ENCODE measurements at regions not wholly inside any gene's neighbourhood (a gene's known extent, or its start where the extent isn't known, plus 50 kb on each side); places are given as distances from the start of the nearest gene placed in this dataset.

DNA sequence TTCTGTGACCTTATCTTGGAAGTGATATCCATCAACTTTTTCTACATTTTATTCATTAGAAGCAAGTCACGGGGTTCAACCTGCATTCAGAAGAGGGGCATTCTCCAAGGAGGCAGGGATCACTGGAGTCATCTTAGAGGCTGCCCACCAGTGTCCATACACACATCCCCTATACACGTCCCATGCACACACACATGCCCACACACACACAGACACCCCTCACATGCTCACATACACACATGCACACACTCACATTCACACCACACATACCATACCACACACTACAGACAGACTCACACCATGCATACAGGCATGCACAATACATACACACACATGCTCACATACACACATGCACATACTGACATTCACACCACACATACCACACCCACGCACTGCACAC lies 884.7 kb downstream of the TBC1D22A start:
- no peak for DNase-seq (ENCODE audit: low read depth)

DNA sequence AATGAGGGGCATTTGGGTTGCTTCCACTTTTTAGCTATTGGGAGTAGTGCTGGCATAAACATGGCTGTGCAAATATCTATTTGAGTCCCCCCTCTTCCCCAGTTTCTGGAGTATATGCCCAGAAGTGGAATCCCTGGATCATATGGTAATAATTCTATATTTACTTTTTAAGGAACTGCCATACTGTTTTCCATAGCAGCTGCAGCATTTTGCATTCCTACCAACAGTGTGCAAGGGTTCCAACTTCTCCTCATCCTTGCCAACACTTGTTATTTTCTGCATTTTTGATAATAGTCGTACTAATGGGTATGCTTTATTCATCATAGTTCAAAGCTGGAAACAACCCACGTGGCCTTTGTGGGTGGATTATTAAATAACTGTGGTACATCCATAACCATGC lies 883.5 kb downstream of the TBC1D22A start:
- DNase-seq (ENCODE audit: low read depth): no peak

DNA sequence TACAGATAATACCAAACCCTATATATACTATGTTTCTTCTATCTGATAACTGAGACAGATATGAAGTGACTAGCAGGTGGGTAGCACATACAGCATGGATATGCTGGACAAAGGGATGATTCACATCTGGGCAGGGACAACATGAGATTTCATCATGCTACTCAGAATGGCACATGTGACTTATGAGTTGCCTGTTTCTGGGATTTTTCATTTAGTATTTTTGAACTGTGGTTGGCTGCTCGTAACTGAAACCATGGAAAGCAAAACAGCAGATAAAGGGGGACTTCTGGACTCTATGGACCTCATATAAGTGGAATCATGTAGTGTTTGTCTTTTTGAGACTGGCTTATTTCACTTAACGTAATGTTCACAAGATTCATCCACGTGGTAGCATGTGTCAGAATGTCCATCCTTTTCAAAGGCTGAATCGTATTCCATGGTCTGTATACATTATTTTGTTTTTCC lies 883.0 kb downstream of the TBC1D22A start:
- DNase-seq (ENCODE audit: low read depth): peak; percentile 1

DNA sequence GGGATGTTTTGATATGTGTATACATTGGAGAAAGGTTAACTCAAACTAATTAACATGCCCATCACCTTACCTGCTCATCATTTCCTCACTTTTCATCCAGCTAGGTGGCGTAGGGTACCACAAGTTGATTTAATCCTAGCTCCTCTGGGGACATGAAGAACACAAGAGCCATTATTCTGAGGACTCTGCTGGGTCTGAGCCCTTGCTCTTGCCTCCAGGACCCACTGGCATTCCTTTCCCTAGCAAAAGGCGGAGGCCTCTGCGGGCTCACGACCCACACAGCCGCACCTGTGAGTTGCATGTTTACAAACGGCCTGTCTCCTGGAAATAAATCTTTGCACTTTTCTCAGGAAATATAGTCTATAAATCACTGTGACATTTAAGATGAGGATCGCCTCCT lies 871.9 kb downstream of the TBC1D22A start:
- DNase-seq (ENCODE audit: low read depth): no peak

DNA sequence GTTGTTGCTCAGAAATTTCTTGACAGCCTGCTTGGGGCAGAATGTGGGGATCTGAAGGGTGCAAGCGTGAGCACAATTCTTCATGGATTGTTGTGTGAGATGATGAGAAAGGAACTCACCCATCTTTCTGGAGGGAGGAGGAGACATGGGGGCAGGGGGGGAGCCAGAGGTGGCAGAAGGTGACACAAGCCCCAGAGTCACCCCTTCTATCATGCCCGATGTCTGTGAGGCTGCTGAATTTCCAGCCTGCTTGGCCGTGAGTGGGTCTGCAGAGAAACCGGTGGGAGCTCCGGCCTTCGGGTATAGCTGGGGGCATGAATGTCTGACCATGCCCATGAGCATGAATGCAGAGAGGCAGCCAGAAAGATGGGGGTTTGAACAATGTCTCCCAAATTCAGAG lies 870.7 kb downstream of the TBC1D22A start:
- no peak for DNase-seq (ENCODE audit: low read depth)

DNA sequence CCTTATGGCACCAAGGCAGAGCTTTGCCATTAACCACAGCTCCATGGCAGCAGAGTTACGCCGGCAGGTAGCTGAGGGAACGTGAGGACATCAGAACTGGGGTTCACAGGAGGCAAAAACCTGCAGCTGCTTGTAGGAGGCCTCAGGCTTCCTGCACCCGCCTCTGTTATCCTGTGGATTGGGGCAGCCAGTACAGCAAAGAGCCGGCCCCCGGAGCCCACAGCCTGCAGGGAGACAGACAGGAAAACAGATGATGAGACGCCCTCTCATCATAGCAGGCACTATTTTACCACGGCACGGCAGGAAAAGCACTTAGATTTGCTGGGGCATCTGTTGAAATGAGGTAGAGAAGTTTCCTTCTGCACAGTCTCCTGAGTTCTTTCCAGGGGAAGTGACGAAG lies 870.3 kb downstream of the TBC1D22A start:
- DNase-seq (ENCODE audit: low read depth): no peak

DNA sequence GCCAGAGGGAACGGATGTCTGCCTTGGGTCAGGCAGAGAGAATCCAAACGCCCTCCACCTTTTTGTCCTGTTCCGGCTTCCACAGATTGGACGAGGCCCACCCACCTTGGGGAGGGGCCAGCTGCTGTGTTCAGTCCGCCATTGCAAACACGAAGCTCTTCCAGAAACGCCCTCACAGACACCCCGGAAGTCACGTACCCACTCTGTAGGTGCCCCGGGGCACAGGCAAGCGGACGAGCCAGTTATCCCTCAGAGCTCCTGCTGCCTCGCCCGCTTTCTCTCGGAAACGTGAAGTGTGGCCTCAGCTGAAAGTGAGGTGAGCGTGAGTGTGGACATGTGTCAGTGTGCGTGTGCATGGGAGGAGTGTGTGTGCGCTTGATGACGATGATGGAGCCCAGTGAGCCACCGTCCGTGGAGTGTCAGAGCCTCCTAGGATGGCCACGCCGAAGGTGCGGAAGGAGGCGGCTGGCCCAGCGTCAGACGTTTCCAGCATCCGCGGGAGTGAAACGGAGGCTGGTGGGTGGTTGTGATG lies 869.2 kb downstream of the TBC1D22A start:
- no peak for DNase-seq (ENCODE audit: low read depth)

DNA sequence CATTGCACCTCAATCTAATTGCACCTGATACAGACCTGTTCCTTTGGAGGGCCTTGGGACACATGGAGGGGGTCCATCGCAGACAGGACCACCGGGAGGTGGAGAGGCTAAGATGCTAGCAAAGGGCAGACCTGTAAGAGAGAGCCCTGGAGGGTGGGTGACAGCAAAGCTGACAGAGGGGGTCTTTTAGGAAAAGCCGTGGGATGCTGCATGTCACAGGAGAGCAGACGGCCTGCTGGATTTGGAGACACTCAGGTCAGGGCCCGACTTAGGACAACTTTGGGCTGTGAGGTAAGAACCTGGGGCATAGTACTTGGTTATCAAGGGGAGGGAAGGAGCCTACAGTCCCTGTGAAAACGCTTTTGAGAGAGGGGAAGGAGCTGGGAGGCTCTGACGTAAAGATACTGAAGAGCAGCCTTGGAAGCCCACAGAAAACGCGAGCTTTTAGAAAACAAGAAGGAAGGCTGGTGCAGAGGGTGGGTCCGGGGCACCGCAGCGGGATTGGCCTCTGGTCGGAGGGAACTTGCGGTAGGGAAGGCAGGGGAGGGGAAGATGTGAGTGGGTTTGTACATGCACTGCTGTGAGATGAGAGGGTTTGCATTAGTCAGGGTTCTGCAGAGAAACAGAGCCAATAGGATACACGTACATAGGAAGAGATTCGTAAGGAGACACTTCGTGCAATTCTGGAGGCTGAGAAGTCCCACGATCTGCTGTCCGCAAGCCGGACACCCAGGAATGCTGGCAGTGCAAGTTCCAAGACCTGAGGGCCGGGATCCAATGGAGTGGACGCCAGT lies 868.5 kb downstream of the TBC1D22A start:
- no peak for DNase-seq (ENCODE audit: low read depth)

DNA sequence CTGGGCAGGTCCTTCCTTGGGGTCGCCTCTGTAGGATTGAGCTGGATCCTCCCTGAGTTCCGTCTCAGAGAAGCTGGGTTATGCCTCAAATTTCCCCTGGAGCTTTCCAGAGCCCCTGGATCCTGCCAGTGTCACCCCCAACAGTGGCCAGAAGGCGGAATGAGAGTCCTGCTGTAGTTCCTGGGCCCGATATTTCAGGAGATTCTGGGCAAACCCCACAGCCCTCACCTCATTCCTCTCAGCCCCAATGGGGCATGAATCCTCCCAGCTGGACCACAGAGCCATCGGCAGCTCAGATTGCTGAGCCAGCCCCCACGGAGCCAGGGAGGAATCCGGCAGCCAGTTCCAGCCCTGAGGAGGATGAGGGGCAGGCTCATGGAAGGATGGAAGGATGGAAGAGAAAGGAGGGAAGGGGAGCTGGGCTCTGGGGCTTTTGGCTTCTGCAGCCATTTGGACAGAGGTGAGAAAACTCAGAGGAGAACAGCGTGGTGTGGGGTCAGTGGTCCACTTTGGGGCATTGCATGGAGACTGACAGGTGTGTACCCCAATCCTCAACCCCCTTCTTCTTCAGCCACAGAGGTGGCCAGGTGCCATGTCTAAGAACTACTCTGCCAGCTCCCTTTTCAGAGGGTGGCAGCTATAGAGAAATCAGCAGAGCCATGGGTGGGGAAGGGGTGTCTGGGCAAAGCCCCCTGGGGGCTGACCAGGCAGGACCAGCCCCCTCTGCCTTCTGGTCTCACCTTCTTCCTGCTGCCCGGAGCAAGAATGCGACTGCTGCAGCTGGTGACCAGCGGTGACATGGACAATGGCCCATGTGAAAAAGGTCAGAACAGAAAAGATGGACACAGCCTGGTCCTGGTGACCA lies 867.6 kb downstream of the TBC1D22A start:
- DNase-seq (ENCODE audit: low read depth): no peak

DNA sequence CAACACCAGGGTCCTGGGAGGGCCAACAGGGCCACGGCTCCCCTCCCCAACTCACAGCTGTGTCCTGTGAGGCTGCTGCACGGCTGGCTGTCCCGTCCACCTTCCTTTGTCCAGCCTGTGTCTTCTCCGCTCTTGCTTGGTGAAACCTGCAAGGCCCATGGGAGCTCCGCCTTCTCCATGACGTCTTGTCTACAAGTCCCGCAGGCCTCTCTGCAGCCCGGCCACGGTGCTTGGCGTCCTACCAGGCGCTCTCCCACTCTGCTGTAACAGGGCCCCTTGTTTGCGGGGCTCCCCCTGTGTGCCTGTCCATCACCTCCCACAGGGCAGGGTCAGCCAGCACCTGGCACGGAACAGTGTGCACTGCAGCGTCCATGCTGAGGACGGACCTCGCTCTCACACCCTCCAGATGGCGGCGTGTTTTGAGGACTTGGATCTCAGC lies 866.8 kb downstream of the TBC1D22A start:
- no peak for DNase-seq (ENCODE audit: low read depth)

DNA sequence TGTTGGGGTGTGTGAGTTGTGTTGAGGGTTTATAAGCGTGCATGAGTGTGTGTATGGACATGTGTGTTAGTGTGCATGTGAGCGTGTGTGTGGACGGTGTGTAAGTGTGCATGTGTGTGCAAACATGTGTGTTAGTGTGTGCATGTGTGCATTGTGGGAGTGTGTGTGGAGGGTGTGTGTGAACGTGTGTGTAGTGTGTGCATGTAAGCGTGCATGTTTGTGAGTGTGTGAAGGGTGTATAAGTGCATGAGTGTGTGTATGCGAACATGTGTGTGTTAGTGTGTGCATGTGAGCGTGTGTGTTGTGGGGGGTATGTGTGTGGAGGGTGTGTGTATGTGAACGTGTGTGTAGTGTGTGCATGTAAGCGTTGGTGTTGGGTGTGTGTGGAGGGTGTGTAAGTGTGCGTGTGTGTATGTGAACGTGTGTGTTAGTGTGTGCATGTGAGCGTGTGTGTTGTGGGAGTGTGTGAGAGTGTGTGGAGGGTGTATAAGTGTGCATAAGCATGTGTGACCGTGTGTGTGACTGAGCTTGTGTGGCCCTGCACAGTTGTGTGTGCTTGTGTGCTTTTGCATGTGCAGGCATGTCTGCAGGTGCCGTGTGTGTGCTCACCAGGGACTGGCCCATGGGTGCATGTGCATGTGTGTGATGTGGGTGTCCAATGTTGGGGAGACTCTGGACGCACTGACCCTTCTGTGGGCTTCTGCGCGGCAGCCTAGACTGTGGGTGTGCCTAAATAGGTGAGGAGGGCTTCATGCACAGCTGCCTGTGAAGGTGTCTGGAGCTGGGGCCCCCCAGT lies 866.2 kb downstream of the TBC1D22A start:
- no peak for DNase-seq (ENCODE audit: low read depth)

DNA sequence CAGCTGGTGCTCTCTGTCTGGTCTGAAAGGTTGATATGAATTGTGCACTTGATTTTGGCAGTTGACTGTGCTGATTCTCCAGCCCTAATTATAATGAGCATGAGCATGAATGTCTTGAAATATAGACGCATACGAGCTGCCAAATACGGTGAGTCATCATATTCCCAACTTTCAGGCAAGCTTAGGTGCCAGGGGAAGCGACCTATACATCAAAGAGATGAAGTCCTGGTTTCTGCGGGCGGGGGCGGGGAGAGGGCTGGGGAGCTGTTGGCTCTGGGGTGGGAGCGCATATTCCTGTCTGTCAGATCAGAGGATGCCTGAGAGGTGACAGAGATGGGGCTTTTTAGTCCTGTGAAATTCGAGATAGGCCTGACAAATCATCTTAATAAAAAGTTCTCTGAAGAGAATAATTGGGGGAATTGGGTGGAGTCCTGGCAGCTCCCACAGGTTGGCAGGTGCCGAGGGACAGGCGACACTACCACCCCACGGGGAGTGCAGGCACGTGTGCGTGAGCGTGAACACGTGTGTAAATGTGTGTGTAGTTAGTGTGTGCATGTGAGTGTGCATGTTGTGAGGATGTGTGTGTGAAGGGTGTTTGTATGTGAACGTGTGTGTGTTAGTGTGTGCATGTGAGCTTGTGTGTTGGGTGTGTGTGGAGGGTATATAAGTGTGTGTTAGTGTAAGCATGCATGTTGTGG lies 865.3 kb downstream of the TBC1D22A start:
- DNase-seq (ENCODE audit: low read depth): no peak

DNA sequence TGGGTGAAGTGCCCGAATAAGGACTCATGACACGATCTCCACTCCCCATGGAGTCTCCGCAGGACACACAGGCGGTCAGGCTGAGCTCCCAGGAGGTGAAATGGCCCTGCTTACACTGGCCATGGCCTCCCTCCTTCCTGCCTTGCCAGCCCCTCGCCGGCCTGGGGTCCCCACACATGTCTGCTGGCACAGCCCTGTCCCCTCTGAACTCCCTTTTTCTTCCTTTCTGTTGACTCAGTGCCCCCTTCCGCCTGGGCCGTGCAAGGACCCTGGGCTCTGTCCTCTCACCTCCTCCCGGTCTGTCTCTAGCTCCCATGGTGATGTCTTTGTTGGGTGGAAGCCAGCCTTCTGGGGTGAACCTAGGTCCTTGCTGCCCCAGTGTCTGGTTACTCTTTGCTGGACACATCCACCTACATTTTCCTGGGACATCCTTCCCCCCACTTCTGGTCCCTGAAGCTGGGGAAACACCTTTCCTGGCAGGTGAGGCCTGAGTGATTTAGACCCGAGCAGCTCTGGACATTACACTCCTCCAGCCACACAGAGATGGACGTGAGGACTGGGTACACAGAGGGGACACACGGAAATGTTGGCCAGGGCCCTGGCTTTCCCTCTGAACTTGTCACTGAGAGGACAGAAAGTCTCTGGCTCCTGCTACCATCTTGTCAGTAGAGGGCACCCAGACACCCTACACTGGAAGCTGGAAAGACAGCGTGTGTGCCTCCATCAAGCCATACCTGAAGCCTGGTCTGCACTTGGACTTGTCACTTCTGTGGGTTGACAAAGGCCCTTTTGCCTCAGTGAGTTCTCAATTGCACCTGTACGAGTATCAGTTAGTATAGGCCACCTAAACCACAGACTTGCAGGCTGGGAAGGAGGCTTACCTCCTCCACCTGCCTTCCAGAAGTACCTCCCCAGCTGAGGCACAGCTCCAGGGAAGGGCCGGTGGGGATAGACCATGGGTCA lies 864.3 kb downstream of the TBC1D22A start:
- DNase-seq (ENCODE audit: low read depth): no peak

DNA sequence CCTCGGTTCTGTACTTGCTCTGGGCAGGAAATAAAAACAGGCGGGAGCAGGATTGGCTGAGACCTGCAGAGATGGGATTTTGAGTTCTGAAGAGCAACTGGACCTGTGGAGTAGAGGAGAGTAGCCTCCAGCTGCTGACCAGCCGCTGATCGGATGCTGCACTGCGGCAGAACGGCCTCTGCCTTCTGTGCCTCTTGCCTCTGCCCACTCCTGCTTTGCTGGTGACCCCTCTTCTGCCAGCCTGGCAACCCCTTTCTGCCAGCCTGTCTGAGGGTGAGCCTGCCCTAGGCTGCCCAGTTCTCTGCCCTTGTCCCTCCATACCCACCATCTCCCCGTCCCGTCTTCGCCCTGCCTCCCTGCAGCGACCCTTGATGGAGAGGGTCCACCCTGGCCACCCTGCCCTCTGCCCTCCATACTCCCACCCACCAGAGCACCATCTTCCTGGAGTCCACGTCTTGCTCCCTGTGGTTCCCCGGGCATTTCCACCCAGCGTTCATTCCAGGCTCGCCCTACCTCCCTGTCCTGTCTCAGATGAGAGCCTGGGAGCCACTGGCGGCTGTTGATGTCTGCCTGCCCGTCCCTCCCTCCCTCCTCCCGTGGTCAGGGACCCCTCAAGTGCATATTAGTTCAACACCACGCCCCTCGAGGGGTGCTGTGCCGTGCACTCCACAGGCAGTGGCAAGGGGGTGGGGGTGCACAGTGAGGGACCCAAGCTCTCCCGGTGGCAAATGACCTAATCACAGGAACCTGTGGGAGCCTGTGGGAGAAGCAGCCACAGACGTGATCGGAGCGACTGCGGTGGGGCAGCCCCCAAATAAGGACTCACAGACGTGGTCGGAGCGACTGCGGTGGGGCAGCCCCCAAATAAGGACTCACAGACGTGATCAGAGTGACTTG lies 863.3 kb downstream of the TBC1D22A start:
- no peak for DNase-seq (ENCODE audit: low read depth)

DNA sequence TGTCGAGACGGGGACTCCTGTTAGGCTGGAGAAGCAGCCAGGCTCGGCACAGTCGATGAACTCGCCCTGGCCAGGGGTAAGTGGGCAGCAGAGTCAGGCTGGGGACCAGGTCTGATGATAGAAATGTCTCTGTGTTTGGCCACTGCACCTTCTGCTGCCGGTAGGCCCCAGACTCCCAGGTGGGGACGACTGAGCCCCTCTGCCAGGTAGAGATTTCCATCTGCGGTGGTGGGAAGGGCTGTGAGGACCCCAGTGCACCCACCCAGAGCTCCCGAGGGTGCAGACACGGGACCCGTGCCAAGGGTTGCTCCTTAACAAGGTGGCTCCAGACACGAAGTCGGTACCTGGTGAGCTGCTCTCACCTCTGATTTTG lies 862.5 kb downstream of the TBC1D22A start:
- DNase-seq (ENCODE audit: low read depth): no peak

DNA sequence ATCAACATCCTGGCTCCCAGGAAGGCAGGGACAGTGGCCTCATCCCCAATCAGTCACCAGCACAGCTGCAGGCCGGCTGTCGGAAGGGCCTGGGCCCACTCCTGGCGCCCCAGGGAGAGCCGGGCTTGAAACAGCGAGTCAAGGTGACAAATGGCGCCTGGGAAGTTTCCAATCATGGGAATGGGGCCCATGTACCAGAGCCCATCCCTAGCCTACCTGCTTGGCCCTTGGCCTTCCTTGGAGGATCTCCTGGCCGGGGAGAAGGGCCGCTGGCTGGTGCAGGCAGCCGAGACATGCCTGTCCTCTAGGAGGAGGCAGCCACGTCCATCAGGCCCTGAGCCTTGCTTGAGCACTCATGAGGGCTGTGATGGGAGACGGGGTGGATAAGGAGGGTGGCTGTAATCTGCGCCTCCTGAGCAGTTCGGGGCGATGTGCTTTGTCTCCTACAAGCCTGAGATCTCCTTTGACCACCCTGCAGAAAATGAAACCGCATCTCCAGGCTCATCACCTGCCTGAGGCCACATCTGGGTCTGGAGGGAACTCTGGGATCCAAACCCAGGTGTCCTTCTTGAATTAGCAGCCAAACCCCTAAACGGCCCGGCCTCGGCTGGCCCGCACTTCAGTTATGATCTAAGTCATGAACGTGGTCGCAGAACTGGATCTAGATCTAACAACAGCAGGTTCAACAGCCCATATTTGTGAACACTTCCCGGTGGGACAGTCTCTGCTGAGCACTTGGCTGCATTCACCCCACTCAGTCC lies 862.0 kb downstream of the TBC1D22A start:
- no peak for DNase-seq (ENCODE audit: low read depth)

DNA sequence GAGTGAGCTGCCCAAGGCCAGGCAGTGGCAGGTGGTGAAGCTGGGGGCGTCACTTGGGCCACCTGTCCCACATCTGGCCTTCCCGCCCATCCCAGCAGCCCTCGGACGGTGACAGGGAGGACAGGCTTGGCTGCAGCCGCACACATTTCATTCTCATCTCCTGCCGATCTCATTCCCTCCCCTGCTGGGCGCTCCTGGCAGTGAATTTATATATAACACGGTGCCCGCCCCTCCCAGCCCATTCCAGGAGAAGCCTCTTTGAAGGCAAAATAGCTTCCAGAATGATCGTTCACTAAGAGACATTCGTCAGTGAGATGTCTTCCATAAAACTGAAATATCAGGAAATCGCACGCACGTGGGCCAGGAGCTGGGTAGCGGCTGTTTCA lies 861.3 kb downstream of the TBC1D22A start:
- no peak for DNase-seq (ENCODE audit: low read depth)
